H9 (cell line): ENCODE measurements at regions not wholly inside any gene's neighbourhood (a gene's known extent, or its start where the extent isn't known, plus 50 kb on each side); places are given as distances from the start of the nearest gene placed in this dataset.

Source experiments
- DNase-seq: peaks from one replicate; pipeline ENCODE4 v3.0.0-alpha.2; 2017
- H2AFZ ChIP-seq: one replicate; pipeline ENCODE4 v1.6.1; 2013; ENCODE audit warnings: mild to moderate bottlenecking, low read length, control low read depth, moderate library complexity
- H2AK5ac ChIP-seq: 2 replicates; pipeline ENCODE4 v1.6.1; 2013; ENCODE audit warnings: low read length, control low read depth, mixed read lengths; ENCODE audit not compliant: insufficient read length
- H2BK120ac ChIP-seq: one replicate; pipeline ENCODE4 v1.6.1; 2013; ENCODE audit warnings: low read depth, mild to moderate bottlenecking, low read length, control low read depth, inconsistent platforms; ENCODE audit not compliant: poor library complexity, severe bottlenecking
- H2BK12ac ChIP-seq: 2 replicates; pipeline ENCODE4 v1.6.1; 2013; ENCODE audit warnings: low read length, control low read depth, mixed read lengths, low read depth; ENCODE audit not compliant: insufficient read length
- H2BK15ac ChIP-seq: 2 replicates; pipeline ENCODE4 v1.6.1; 2013; ENCODE audit warnings: low read depth, low read length, control low read depth
- H2BK20ac ChIP-seq: one replicate; pipeline ENCODE4 v1.6.1; 2013; ENCODE audit warnings: low read depth, mild to moderate bottlenecking, low read length, control low read depth, inconsistent platforms; ENCODE audit not compliant: poor library complexity, severe bottlenecking
- H2BK5ac ChIP-seq: 2 replicates; pipeline ENCODE4 v1.6.1; 2013; ENCODE audit warnings: low read length, control low read depth, mixed read lengths; ENCODE audit not compliant: insufficient read length
- H3K14ac ChIP-seq: 2 replicates; pipeline ENCODE4 v1.6.1; 2013; ENCODE audit warnings: low read length, control low read depth; ENCODE audit not compliant: insufficient read depth
- H3K18ac ChIP-seq: 2 replicates; pipeline ENCODE4 v1.6.1; 2013; ENCODE audit warnings: low read depth, mild to moderate bottlenecking, mixed read lengths, low read length, control low read depth; ENCODE audit not compliant: insufficient read length
- H3K23ac ChIP-seq: 2 replicates; pipeline ENCODE4 v1.6.1; 2013; ENCODE audit warnings: low read length, control low read depth, mixed read lengths, low read depth; ENCODE audit not compliant: insufficient read length
- H3K23me2 ChIP-seq: 2 replicates; pipeline ENCODE4 v1.6.1; 2013; ENCODE audit warnings: low read depth, mild to moderate bottlenecking, mixed read lengths, low read length, control low read depth; ENCODE audit not compliant: insufficient read length, poor library complexity, severe bottlenecking
- H3K27ac ChIP-seq: 2 replicates; pipeline ENCODE4 v1.5.1; 2013; ENCODE audit warnings: low read length, control low read depth, mixed read lengths, low read depth; ENCODE audit not compliant: insufficient read length
- H3K27me3 ChIP-seq: 2 replicates; pipeline ENCODE4 v1.6.1; 2013; ENCODE audit warnings: low read length, control low read depth, inconsistent platforms; ENCODE audit not compliant: insufficient read depth
- H3K4ac ChIP-seq: 2 replicates; pipeline ENCODE4 v1.6.1; 2013; ENCODE audit warnings: low read depth, mild to moderate bottlenecking, control low read depth, inconsistent platforms, low read length, moderate library complexity
- H3K4me1 ChIP-seq: 2 replicates; pipeline ENCODE4 v1.6.1; 2013; ENCODE audit warnings: low read length, control low read depth, inconsistent platforms; ENCODE audit not compliant: insufficient read depth
- H3K4me2 ChIP-seq: 2 replicates; pipeline ENCODE4 v1.6.1; 2013; ENCODE audit warnings: low read length, control low read depth, mixed read lengths; ENCODE audit not compliant: insufficient read length, insufficient read depth
- H3K56ac ChIP-seq: 2 replicates; pipeline ENCODE4 v1.6.1; 2013; ENCODE audit warnings: low read depth, mild to moderate bottlenecking, mixed read lengths, low read length, control low read depth; ENCODE audit not compliant: insufficient read length
- H3K79me1 ChIP-seq: 2 replicates; pipeline ENCODE4 v1.6.1; 2013; ENCODE audit warnings: low read depth, mild to moderate bottlenecking, moderate library complexity, low read length, control low read depth, inconsistent platforms; ENCODE audit not compliant: insufficient read depth, poor library complexity, severe bottlenecking
- H3K79me2 ChIP-seq: 2 replicates; pipeline ENCODE4 v1.6.1; 2013; ENCODE audit warnings: low read length, control low read depth, inconsistent platforms; ENCODE audit not compliant: insufficient read depth
- H3K9ac ChIP-seq: 2 replicates; pipeline ENCODE4 v1.6.1; 2013; ENCODE audit warnings: low read length, control low read depth, mixed read lengths; ENCODE audit not compliant: insufficient read length; ENCODE audit errors: extremely low read depth
- H3K9me3 ChIP-seq: one replicate; pipeline ENCODE4 v1.6.1; 2013; ENCODE audit warnings: low read depth, low read length, inconsistent platforms; ENCODE audit not compliant: control insufficient read depth
- H3T11ph ChIP-seq: one replicate; pipeline ENCODE4 v1.6.1; 2013; ENCODE audit warnings: mild to moderate bottlenecking, low read length, control low read depth, inconsistent platforms
- H4K20me1 ChIP-seq: one replicate; pipeline ENCODE4 v1.6.1; 2013; ENCODE audit not compliant: control insufficient read depth, insufficient read length, insufficient read depth
- H4K5ac ChIP-seq: 2 replicates; pipeline ENCODE4 v1.6.1; 2013; ENCODE audit warnings: low read depth, mild to moderate bottlenecking, mixed read lengths, low read length, control low read depth; ENCODE audit not compliant: insufficient read length
- H4K8ac ChIP-seq: replicated peaks from 2 replicates; pipeline ENCODE4 v1.6.1; 2013; ENCODE audit warnings: low read length, control low read depth, mixed read lengths, low read depth; ENCODE audit not compliant: insufficient read length
- H4K91ac ChIP-seq: 2 replicates; pipeline ENCODE4 v1.6.1; 2013; ENCODE audit warnings: low read depth, mild to moderate bottlenecking, moderate library complexity, mixed read lengths, low read length, control low read depth; ENCODE audit not compliant: insufficient read length
- H3K27ac Mint-ChIP-seq, 3 experiments: 2 replicates in 2 of 3; 3 replicates in 1 of 3; pipeline ENCODE4 v1.8.0; 2020 to 2021; ENCODE audit warnings: mixed read lengths in 3 of 3, mild to moderate bottlenecking in 1 of 3, moderate library complexity in 1 of 3
- H3K27me3 Mint-ChIP-seq: 2 replicates; pipeline ENCODE4 v1.8.0; 2021; ENCODE audit warnings: low read depth, mild to moderate bottlenecking, moderate library complexity, mixed read lengths
- H3K36me3 Mint-ChIP-seq, 3 experiments: 2 replicates in 2 of 3; 3 replicates in 1 of 3; pipeline ENCODE4 v1.8.0; 2020 to 2021; ENCODE audit warnings: low read depth in 3 of 3, mixed read lengths in 3 of 3; ENCODE audit not compliant: insufficient read depth in 1 of 3
- H3K4me1 Mint-ChIP-seq, 2 experiments: 2 replicates each; pipeline ENCODE4 v1.8.0; 2020; ENCODE audit warnings: mixed read lengths in 2 of 2
- H3K4me3 Mint-ChIP-seq, 2 experiments: 2 replicates in 1 of 2; 3 replicates in 1 of 2; pipeline ENCODE4 v1.8.0; 2020 to 2021; ENCODE audit warnings: mild to moderate bottlenecking in 2 of 2, mixed read lengths in 2 of 2, moderate library complexity in 1 of 2
- H3K9me3 Mint-ChIP-seq, 2 experiments: 2 replicates in 1 of 2; 3 replicates in 1 of 2; pipeline ENCODE4 v1.8.0; 2020; ENCODE audit warnings: mild to moderate bottlenecking in 2 of 2, mixed read lengths in 2 of 2, moderate library complexity in 1 of 2
- WGBS: extraction: QIAGEN DNeasy Blood & Tissue Kit; methylation state at CpG from one replicate; pipeline ENCODE4 v1.1.7; 2013; ENCODE audit warnings: missing lambda C conversion rate, low lambda C conversion rate, mixed read lengths; ENCODE audit not compliant: insufficient read length; ENCODE audit errors: extremely low coverage; 5-methylcytosine and 5-hydroxymethylcytosine counted together
- TF ChIP-seq, protein P1 (sequence below): fragments of 200-600 bp; sonication (generic); conservative IDR thresholded peaks from 3 replicates; pipeline ENCODE4 v1.8.0; 2021; ENCODE audit warnings: antibody characterized with exemption, mild to moderate bottlenecking

DNA sequence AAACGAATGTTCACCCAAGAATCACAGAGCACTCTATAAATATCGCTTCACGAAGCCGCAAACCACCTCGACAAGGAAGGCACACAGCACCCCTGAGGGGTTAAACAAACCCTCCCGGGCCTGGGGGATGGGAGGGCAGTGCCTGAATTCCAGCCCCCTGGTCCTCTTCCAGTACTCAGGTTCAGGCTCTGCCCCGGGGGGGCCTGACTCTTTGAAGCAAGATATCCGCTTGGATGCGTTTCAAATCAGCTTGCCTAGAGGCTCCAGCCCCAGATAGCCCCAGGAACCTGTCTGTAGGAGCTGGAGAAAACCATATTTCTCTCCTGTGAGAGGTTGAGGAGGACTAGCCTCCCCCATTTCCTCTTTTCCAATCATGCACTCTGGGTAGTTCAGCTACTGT, 194.7 kb downstream of the WNT5A start:
- Histone ChIP-seq H2BK120ac (no peak overlapping the region), H2AFZ (no peak overlapping the region), H4K91ac (no peak overlapping the region), H2AK5ac (no peak overlapping the region), H3K4me2 (no peak overlapping the region), H4K8ac (no peak overlapping the region), H3K9me3 (no peaks in the 10 kb centered on the region), H4K20me1 (no peaks in the 10 kb centered on the region), H3K23me2 (no peaks in the 10 kb centered on the region), H3K56ac (no peak overlapping the region), H3K23ac (no peak overlapping the region), H4K5ac (no peak overlapping the region), H2BK15ac (no peak overlapping the region), H3K4me1 (no peaks in the 10 kb centered on the region), H3K27ac (no peak overlapping the region), H3K9ac (no peak overlapping the region), H3K79me1 (no peaks in the 10 kb centered on the region), H3K4ac (no peak overlapping the region), H3K27me3 (no peaks in the 10 kb centered on the region), H3T11ph (no peak overlapping the region), H2BK20ac (no peak overlapping the region), H2BK12ac (no peak overlapping the region), H2BK5ac (no peak overlapping the region), H3K79me2 (no peaks in the 10 kb centered on the region), H3K14ac (no peak overlapping the region), H3K18ac (no peak overlapping the region)
- H3K36me3 Mint-ChIP-seq = no peaks in the 10 kb centered on the region
- peaks cover 23 to 27% of the 10 kb centered on the region in 2 experiments for H3K4me1 Mint-ChIP-seq
- DNase-seq = peak; percentile 41
- no peaks in the 10 kb centered on the region for H3K9me3 Mint-ChIP-seq
- no peak overlapping the region for H3K27ac Mint-ChIP-seq
- TF ChIP-seq, protein P1, sequence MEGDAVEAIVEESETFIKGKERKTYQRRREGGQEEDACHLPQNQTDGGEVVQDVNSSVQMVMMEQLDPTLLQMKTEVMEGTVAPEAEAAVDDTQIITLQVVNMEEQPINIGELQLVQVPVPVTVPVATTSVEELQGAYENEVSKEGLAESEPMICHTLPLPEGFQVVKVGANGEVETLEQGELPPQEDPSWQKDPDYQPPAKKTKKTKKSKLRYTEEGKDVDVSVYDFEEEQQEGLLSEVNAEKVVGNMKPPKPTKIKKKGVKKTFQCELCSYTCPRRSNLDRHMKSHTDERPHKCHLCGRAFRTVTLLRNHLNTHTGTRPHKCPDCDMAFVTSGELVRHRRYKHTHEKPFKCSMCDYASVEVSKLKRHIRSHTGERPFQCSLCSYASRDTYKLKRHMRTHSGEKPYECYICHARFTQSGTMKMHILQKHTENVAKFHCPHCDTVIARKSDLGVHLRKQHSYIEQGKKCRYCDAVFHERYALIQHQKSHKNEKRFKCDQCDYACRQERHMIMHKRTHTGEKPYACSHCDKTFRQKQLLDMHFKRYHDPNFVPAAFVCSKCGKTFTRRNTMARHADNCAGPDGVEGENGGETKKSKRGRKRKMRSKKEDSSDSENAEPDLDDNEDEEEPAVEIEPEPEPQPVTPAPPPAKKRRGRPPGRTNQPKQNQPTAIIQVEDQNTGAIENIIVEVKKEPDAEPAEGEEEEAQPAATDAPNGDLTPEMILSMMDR = no peak
- H3K27me3 Mint-ChIP-seq = no peaks in the 10 kb centered on the region; the same call in 1 of the 2 replicates
- peak overlapping the region in 1 of 2 experiments; percentile 36; a peak in 2 of 5 replicates for H3K4me3 Mint-ChIP-seq
- no CpG with 5 or more reads among the region's 9 CpGs for WGBS
